DMS114 treated with DMSO at 0.1 percent for 48 hours (cell line): ENCODE measurements at regions not wholly inside any gene's neighbourhood (a gene's known extent, or its start where the extent isn't known, plus 50 kb on each side); places are given as distances from the start of the nearest gene placed in this dataset.

Experiments used
- DNase-seq: peaks from one replicate; lab custom pipeline; 2025; ENCODE audit not compliant: unreplicated experiment; lab: John Stamatoyannopoulos, UW

- no peak for DNase-seq
Measured at GRCh38 chr14:35989736-35990135, 163.6 kb downstream of the BRMS1L start.

- DNase-seq = no peak
Measured at GRCh38 chr14:35988972-35989690, 163.0 kb downstream of the BRMS1L start.

- no peak for DNase-seq
Measured at GRCh38 chr14:35988550-35988949, 162.4 kb downstream of the BRMS1L start.

- no peak for DNase-seq
Measured at GRCh38 chr14:35987731-35988130, 161.6 kb downstream of the BRMS1L start.

- DNase-seq = no peak
Measured at GRCh38 chr14:35986219-35986573, 160.1 kb downstream of the BRMS1L start.

GRCh38 chr14:35985474-35986218 lies 159.5 kb downstream of the BRMS1L start:
- no peak for DNase-seq

GRCh38 chr14:35979531-35979930 lies 153.4 kb downstream of the BRMS1L start:
- DNase-seq = no peak

GRCh38 chr14:35978561-35978960 lies 152.4 kb downstream of the BRMS1L start:
- no peak for DNase-seq

- no peak for DNase-seq
Measured at GRCh38 chr14:35975814-35976213, 149.7 kb downstream of the BRMS1L start.

- no peak for DNase-seq
Measured at GRCh38 chr14:35973770-35974169, 147.6 kb downstream of the BRMS1L start.

GRCh38 chr14:35971965-35972630 lies 146.0 kb downstream of the BRMS1L start:
- DNase-seq = no peak

- no peak for DNase-seq
Measured at GRCh38 chr14:35969310-35969709, 143.2 kb downstream of the BRMS1L start.

GRCh38 chr14:35965400-35965799 lies 139.3 kb downstream of the BRMS1L start:
- no peak for DNase-seq

GRCh38 chr14:35964697-35965286 lies 138.7 kb downstream of the BRMS1L start:
- DNase-seq = no peak

- no peak for DNase-seq
Measured at GRCh38 chr14:35963209-35963608, 137.1 kb downstream of the BRMS1L start.

GRCh38 chr14:35961697-35962274 lies 135.6 kb downstream of the BRMS1L start:
- DNase-seq = no peak

GRCh38 chr14:35959835-35960234 lies 133.7 kb downstream of the BRMS1L start:
- DNase-seq = no peak

GRCh38 chr14:35958499-35958898 lies 132.4 kb downstream of the BRMS1L start:
- DNase-seq = no peak

- no peak for DNase-seq
Measured at GRCh38 chr14:35956376-35957085, 130.4 kb downstream of the BRMS1L start.

- no peak for DNase-seq
Measured at GRCh38 chr14:35952584-35952983, 126.4 kb downstream of the BRMS1L start.
